GM18505 (cell line): ENCODE measurements at regions not wholly inside any gene's neighbourhood (a gene's known extent, or its start where the extent isn't known, plus 50 kb on each side); places are given as distances from the start of the nearest gene placed in this dataset.
"Not testable (repeated sequence)": the region's sequence is repeated elsewhere in the genome, so short reads cannot be mapped to it uniquely, and the experiment has no call there.

ENCODE experiments used
- ATAC-seq: cut with Tn5 transposase; IDR thresholded peaks from one replicate; pipeline ENCODE4 v1.9.1; 2021; ENCODE audit not compliant: unreplicated experiment
- POLR2A ChIP-seq: IDR thresholded peaks from 4 replicates; pipeline ENCODE4 v1.6.1; 2011; ENCODE audit warnings: borderline replicate concordance; ENCODE audit not compliant: insufficient read depth, insufficient read length; ENCODE audit errors: extremely low read depth

- no peak for ATAC-seq
These were observed 162.5 kb upstream of the STMND1 start for GRCh38 chr6:16939351-16939750.

GRCh38 chr6:16936893-16937292, 165.0 kb upstream of the STMND1 start:
- no peak for ATAC-seq
- TF ChIP-seq POLR2A = no peak

More at GRCh38 chr6:16939351-16939750, 162.5 kb upstream of the STMND1 start:
- no peak for TF ChIP-seq POLR2A

- TF ChIP-seq POLR2A = no peak
- no peak for ATAC-seq
These were observed 167.9 kb upstream of the STMND1 start for GRCh38 chr6:16933961-16934360.

- ATAC-seq = no peak
- TF ChIP-seq POLR2A = no peak
These were observed 168.3 kb upstream of the STMND1 start for GRCh38 chr6:16933532-16933931.

- no peak for ATAC-seq
- no peak for TF ChIP-seq POLR2A
These were observed 168.9 kb upstream of the STMND1 start for GRCh38 chr6:16932920-16933319.

- not testable (repeated sequence) for ATAC-seq
These were observed 169.8 kb upstream of the ATXN1 start for GRCh38 chr6:16931079-16931478.

GRCh38 chr6:16930432-16930831, 169.2 kb upstream of the ATXN1 start:
- ATAC-seq = no peak
- TF ChIP-seq POLR2A = no peak

GRCh38 chr6:16929809-16930208, 168.5 kb upstream of the ATXN1 start:
- no peak for ATAC-seq

GRCh38 chr6:16928387-16928786, 167.1 kb upstream of the ATXN1 start:
- no peak for TF ChIP-seq POLR2A
- no peak for ATAC-seq

More at GRCh38 chr6:16929809-16930208, 168.5 kb upstream of the ATXN1 start:
- no peak for TF ChIP-seq POLR2A

- no peak for ATAC-seq
- no peak for TF ChIP-seq POLR2A
These were observed 165.9 kb upstream of the ATXN1 start for GRCh38 chr6:16927205-16927604.

GRCh38 chr6:16925461-16925860, 164.2 kb upstream of the ATXN1 start:
- TF ChIP-seq POLR2A = no peak
- no peak for ATAC-seq

GRCh38 chr6:16922282-16922681, 161.0 kb upstream of the ATXN1 start:
- ATAC-seq = no peak
- TF ChIP-seq POLR2A = no peak

GRCh38 chr6:16921399-16922110, 160.3 kb upstream of the ATXN1 start:
- TF ChIP-seq POLR2A = no peak
- ATAC-seq = no peak

- no peak for ATAC-seq
- no peak for TF ChIP-seq POLR2A
These were observed 157.3 kb upstream of the ATXN1 start for GRCh38 chr6:16918586-16918985.

- no peak for TF ChIP-seq POLR2A
- no peak for ATAC-seq
These were observed 152.9 kb upstream of the ATXN1 start for GRCh38 chr6:16914184-16914583.

GRCh38 chr6:16912756-16913155, 151.5 kb upstream of the ATXN1 start:
- TF ChIP-seq POLR2A = no peak
- ATAC-seq = no peak

GRCh38 chr6:16911088-16911487, 149.8 kb upstream of the ATXN1 start:
- ATAC-seq = no peak
- TF ChIP-seq POLR2A = no peak
